ENCODE measurements at regions not wholly inside any gene's neighbourhood (a gene's known extent, or its start where the extent isn't known, plus 50 kb on each side); places are given as distances from the start of the nearest gene placed in this dataset.

- DNase-seq (ENCODE audit: low spot score), result no peak
- no peaks in the 10 kb centered on the region for H3K27me3 Mint-ChIP-seq (ENCODE audit: insufficient read depth, low read depth)
- Histone ChIP-seq H2AFZ (replicated peaks) (no peak overlapping the region), H3K79me2 (ENCODE audit: low read depth) (no peaks in the 10 kb centered on the region), H3K27ac (no peak overlapping the region), H3K9ac (no peak overlapping the region), H4K20me1 (ENCODE audit: low read depth) (no peaks in the 10 kb centered on the region), H3K4me2 (no peak overlapping the region), H3K27me3 (no peaks in the 10 kb centered on the region), H3K9me3 (ENCODE audit: low read depth) (no peaks in the 10 kb centered on the region), H3K36me3 (no peaks in the 10 kb centered on the region), H3K4me1 (no peaks in the 10 kb centered on the region), H3F3A (ENCODE audit: low read depth) (no peaks in the 10 kb centered on the region), H3K4me3 (no peak overlapping the region)
- H3K4me3 Mint-ChIP-seq, result no peak overlapping the region
- H3K4me1 Mint-ChIP-seq, result peaks cover 3% of the 10 kb centered on the region
- H3K9me3 Mint-ChIP-seq, result no peaks in the 10 kb centered on the region
- no peak overlapping the region for H3K27ac Mint-ChIP-seq
- H3K36me3 Mint-ChIP-seq, result no peaks in the 10 kb centered on the region
- TF ChIP-seq EZH2 (IDR thresholded peaks at IDR 0.05) (no peak), CTCF (IDR thresholded peaks at IDR 0.05) (no peak), EZH2phosphoT487 (IDR thresholded peaks at IDR 0.05) (no peak)
Measured at GRCh38 chr2:17182399-17182798, 335.8 kb downstream of the RAD51AP2 start.

GRCh38 chr2:17181051-17181752 is 337.0 kb downstream of the RAD51AP2 start:
- Histone ChIP-seq H2AFZ (replicated peaks) (no peak overlapping the region), H3K4me3 (no peak overlapping the region), H3K9me3 (ENCODE audit: low read depth) (no peaks in the 10 kb centered on the region), H3K27ac (no peak overlapping the region), H3K36me3 (no peaks in the 10 kb centered on the region), H4K20me1 (ENCODE audit: low read depth) (no peaks in the 10 kb centered on the region), H3K4me2 (no peak overlapping the region), H3K79me2 (ENCODE audit: low read depth) (no peaks in the 10 kb centered on the region), H3K27me3 (no peaks in the 10 kb centered on the region), H3K9ac (no peak overlapping the region), H3K4me1 (no peaks in the 10 kb centered on the region), H3F3A (ENCODE audit: low read depth) (no peaks in the 10 kb centered on the region)
- Mint-ChIP-seq H3K9me3 (no peaks in the 10 kb centered on the region), H3K4me3 (no peak overlapping the region), H3K27me3 (ENCODE audit: insufficient read depth, low read depth) (no peaks in the 10 kb centered on the region), H3K36me3 (no peaks in the 10 kb centered on the region), H3K4me1 (peaks cover 3% of the 10 kb centered on the region), H3K27ac (no peak overlapping the region)
- DNase-seq (ENCODE audit: low spot score), result no peak
- no peak for TF ChIP-seq CTCF (IDR thresholded peaks at IDR 0.05)
- TF ChIP-seq EZH2 (IDR thresholded peaks at IDR 0.05), result no peak
- TF ChIP-seq EZH2phosphoT487 (IDR thresholded peaks at IDR 0.05), result no peak

GRCh38 chr2:17179145-17179808 is 339.0 kb downstream of the RAD51AP2 start:
- Histone ChIP-seq H3K9me3 (ENCODE audit: low read depth) (no peaks in the 10 kb centered on the region), H3F3A (ENCODE audit: low read depth) (no peaks in the 10 kb centered on the region), H2AFZ (replicated peaks) (no peak overlapping the region), H3K36me3 (no peaks in the 10 kb centered on the region), H3K79me2 (ENCODE audit: low read depth) (no peaks in the 10 kb centered on the region), H3K27me3 (no peaks in the 10 kb centered on the region), H4K20me1 (ENCODE audit: low read depth) (no peaks in the 10 kb centered on the region), H3K4me2 (no peak overlapping the region), H3K4me3 (no peak overlapping the region), H3K4me1 (no peaks in the 10 kb centered on the region), H3K9ac (no peak overlapping the region), H3K27ac (no peak overlapping the region)
- TF ChIP-seq EZH2 (IDR thresholded peaks at IDR 0.05) (no peak), EZH2phosphoT487 (IDR thresholded peaks at IDR 0.05) (no peak), CTCF (IDR thresholded peaks at IDR 0.05) (no peak)
- Mint-ChIP-seq H3K9me3 (no peaks in the 10 kb centered on the region), H3K36me3 (no peaks in the 10 kb centered on the region), H3K4me1 (peaks cover 3% of the 10 kb centered on the region), H3K27me3 (ENCODE audit: insufficient read depth, low read depth) (no peaks in the 10 kb centered on the region), H3K4me3 (no peak overlapping the region), H3K27ac (no peak overlapping the region)
- no peak for DNase-seq (ENCODE audit: low spot score)

Measured in neural progenitor cell (in vitro differentiated cells).